Adrenal gland (tissue), 9 donors: ENCODE measurements at regions not wholly inside any gene's neighbourhood (a gene's known extent, or its start where the extent isn't known, plus 50 kb on each side); places are given as distances from the start of the nearest gene placed in this dataset.

Experiments used
- DNase-seq, 7 donors: peaks; one replicate each; pipeline ENCODE4 v3.0.0-alpha.2; 2019 to 2020
- H3K27ac ChIP-seq, 5 donors: fragments of 200-600 bp; sonication (generic) in 4 of 5; 1 replicate in 3 of 5; 2 replicates in 2 of 5; pipeline versions ENCODE4 v1.5.1 to v1.8.0; 2016 to 2020; ENCODE audit warnings: mild to moderate bottlenecking in 1 of 5
- H3K27me3 ChIP-seq: fragments of 200-600 bp; 2 replicates; pipeline ENCODE4 v1.8.0; 2021
- H3K36me3 ChIP-seq, 2 donors: fragments of 200-600 bp; replicated peaks in 1 of 2; 1 replicate in 1 of 2; 2 replicates in 1 of 2; pipeline versions ENCODE4 v1.5.1 to v1.8.0; 2018 to 2022
- H3K4me1 ChIP-seq, 2 donors: fragments of 200-600 bp; replicated peaks in 1 of 2; 1 replicate in 1 of 2; 2 replicates in 1 of 2; pipeline versions ENCODE4 v1.5.1 to v1.8.0; 2018 to 2021
- H3K4me3 ChIP-seq, 4 donors: fragments of 200-600 bp; sonication (generic) in 3 of 4; one replicate each; pipeline ENCODE4 v1.5.1; 2016 to 2018
- H3K9me3 ChIP-seq, 3 donors: fragments of 200-600 bp; sonication (generic) in 1 of 3; replicated peaks in 1 of 3; 1 replicate in 2 of 3; 2 replicates in 1 of 3; pipeline versions ENCODE4 v1.5.1 to v1.8.0; 2016 to 2021
- CTCF ChIP-seq, 6 experiments: fragments of 450-650 bp in 4 of 6; fragments of 200-600 bp in 2 of 6; sonication (generic) in 1 of 6; IDR thresholded peaks; 1 replicate in 5 of 6; 2 replicates in 1 of 6; pipeline versions ENCODE4 v1.5.1 to v1.8.0; 2016 to 2021; ENCODE audit warnings: antibody characterized with exemption in 6 of 6, mild to moderate bottlenecking in 2 of 6, moderate library complexity in 1 of 6
- POLR2A ChIP-seq, 2 donors: fragments of 450-650 bp; IDR thresholded peaks; one replicate each; pipeline ENCODE4 v1.6.1; 2017; ENCODE audit warnings: antibody characterized with exemption in 2 of 2, mild to moderate bottlenecking in 2 of 2, moderate library complexity in 1 of 2
- WGBS, 4 donors: extraction: QIAGEN DNeasy Blood & Tissue Kit in 2 of 4; methylation state at CpG; one replicate each; pipeline versions ENCODE4 v1.1.5 to v1.1.7; 2013 to 2017; 5-methylcytosine and 5-hydroxymethylcytosine counted together
- intact Hi-C, 2 donors: fragments of 100-400 bp; cut with DNase I; formaldehyde crosslinking; loops; one replicate each; pipeline versions ENCODE4 v1.14.1 to v1.15.0; 2022 to 2023
- donor health status: healthy with polysubstance abuse.
- donor health status: Bipolar disorder and iron deficiency.
- donor health status: DM: yes; HTN: yes; CAD: no.
- donor health status: DM: no; HTN: no; CAD: no.
- donor health status: DM: no; HTN: no; CAD: no.

GRCh38 chr2:6499691-6500090 lies 366.0 kb downstream of the CMPK2 start:
- no peak overlapping the region for H3K4me3 ChIP-seq
- H3K36me3 ChIP-seq: no peaks in the 10 kb centered on the region
- intact Hi-C loops: no loop called here
- no peaks in the 10 kb centered on the region for H3K4me1 ChIP-seq
- H3K9me3 ChIP-seq: no peaks in the 10 kb centered on the region
- no peak for DNase-seq
- WGBS, 4 donors: 77 to 89% (median 85%) methylated on average over 2 of the region's 2 CpGs
- H3K27ac ChIP-seq: no peak overlapping the region
- TF ChIP-seq POLR2A (IDR thresholded peaks at IDR 0.05) (no peak), CTCF (IDR thresholded peaks at IDR 0.05) (no peak)
- no peaks in the 10 kb centered on the region for H3K27me3 ChIP-seq

- Histone ChIP-seq H3K4me1 (no peaks in the 10 kb centered on the region), H3K9me3 (no peaks in the 10 kb centered on the region), H3K27ac (no peak overlapping the region), H3K36me3 (no peaks in the 10 kb centered on the region), H3K27me3 (no peaks in the 10 kb centered on the region), H3K4me3 (no peak overlapping the region)
- intact Hi-C loops: no loop called here
- 50 to 64% (median 55%) methylated on average over 6 of the region's 6 CpGs for WGBS, 4 donors
- no peak for DNase-seq
- no peak for TF ChIP-seq CTCF (IDR thresholded peaks at IDR 0.05)
- no peak for TF ChIP-seq POLR2A (IDR thresholded peaks at IDR 0.05)
Measured at GRCh38 chr2:6506361-6506794, 359.3 kb downstream of the CMPK2 start.

GRCh38 chr2:6506859-6507258 lies 358.8 kb downstream of the CMPK2 start:
- no peaks in the 10 kb centered on the region for H3K9me3 ChIP-seq
- no peaks in the 10 kb centered on the region for H3K4me1 ChIP-seq
- intact Hi-C loops: no loop called here
- no peaks in the 10 kb centered on the region for H3K36me3 ChIP-seq
- TF ChIP-seq POLR2A (IDR thresholded peaks at IDR 0.05): no peak
- no peak for TF ChIP-seq CTCF (IDR thresholded peaks at IDR 0.05)
- 60 to 71% (median 62%) methylated on average over 6 of the region's 6 CpGs for WGBS, 4 donors
- no peak for DNase-seq
- H3K27me3 ChIP-seq: no peaks in the 10 kb centered on the region
- no peak overlapping the region for H3K4me3 ChIP-seq
- H3K27ac ChIP-seq: no peak overlapping the region

GRCh38 chr2:6510532-6510931 lies 355.2 kb downstream of the CMPK2 start:
- 46 to 86% (median 66%) methylated on average over 1 of the region's 1 CpG for WGBS, 4 donors
- DNase-seq: no peak

More at GRCh38 chr2:6510532-6510931, 355.2 kb downstream of the CMPK2 start:
- H3K4me3 ChIP-seq: no peak overlapping the region
- H3K36me3 ChIP-seq: no peaks in the 10 kb centered on the region
- TF ChIP-seq POLR2A (IDR thresholded peaks at IDR 0.05): no peak
- no peak for TF ChIP-seq CTCF (IDR thresholded peaks at IDR 0.05)
- H3K27me3 ChIP-seq: no peaks in the 10 kb centered on the region
- no peaks in the 10 kb centered on the region for H3K9me3 ChIP-seq
- intact Hi-C loops: no loop called here
- no peaks in the 10 kb centered on the region for H3K4me1 ChIP-seq
- no peak overlapping the region for H3K27ac ChIP-seq
